Skeletal muscle satellite cell (primary cell): ENCODE measurements at regions not wholly inside any gene's neighbourhood (a gene's known extent, or its start where the extent isn't known, plus 50 kb on each side); places are given as distances from the start of the nearest gene placed in this dataset.
A peak's percentile ranks its signal among the peaks of the same experiment; 100 is the strongest.

Experiments
- H3K27me3 ChIP-seq: 2 replicates; pipeline ENCODE4 v1.7.0; 2013; ENCODE audit warnings: low read length; ENCODE audit not compliant: control insufficient read depth, insufficient read depth
- H3K36me3 ChIP-seq: 2 replicates; pipeline ENCODE4 v1.7.0; 2013; ENCODE audit warnings: mild to moderate bottlenecking, control low read depth, low read length; ENCODE audit not compliant: insufficient read depth
- H3K4me1 ChIP-seq: 2 replicates; pipeline ENCODE4 v1.7.0; 2013; ENCODE audit warnings: low read length; ENCODE audit not compliant: control insufficient read depth, insufficient read depth
- H3K4me2 ChIP-seq: 2 replicates; pipeline ENCODE4 v1.7.0; 2013; ENCODE audit warnings: mild to moderate bottlenecking, low read length
- H3K4me3 ChIP-seq: 2 replicates; pipeline ENCODE4 v1.7.0; 2013; ENCODE audit warnings: low read length
- H3K9ac ChIP-seq: 2 replicates; pipeline ENCODE4 v1.7.0; 2013; ENCODE audit warnings: mild to moderate bottlenecking, low read depth, low read length, moderate library complexity
- H3K9me3 ChIP-seq: replicated peaks from 2 replicates; pipeline ENCODE4 v1.7.0; 2013; ENCODE audit warnings: mild to moderate bottlenecking, control low read depth, low read length

- H3K9ac ChIP-seq = no peak overlapping the region
- no peak overlapping the region for H3K4me3 ChIP-seq
These were observed 92.8 kb upstream of the DRD2 start for GRCh38 chr11:113567867-113568544.

GRCh38 chr11:113567097-113567496, 91.9 kb upstream of the DRD2 start:
- no peak overlapping the region for H3K4me2 ChIP-seq
- no peaks in the 10 kb centered on the region for H3K36me3 ChIP-seq
- peaks cover 32% of the 10 kb centered on the region for H3K27me3 ChIP-seq
- H3K4me1 ChIP-seq = no peaks in the 10 kb centered on the region
- no peak overlapping the region for H3K4me3 ChIP-seq
- H3K9me3 ChIP-seq = no peaks in the 10 kb centered on the region
- H3K9ac ChIP-seq = no peak overlapping the region

More at GRCh38 chr11:113567867-113568544, 92.8 kb upstream of the DRD2 start:
- peaks cover 32% of the 10 kb centered on the region for H3K27me3 ChIP-seq
- no peaks in the 10 kb centered on the region for H3K4me1 ChIP-seq
- H3K9me3 ChIP-seq = no peaks in the 10 kb centered on the region
- no peak overlapping the region for H3K4me2 ChIP-seq
- no peaks in the 10 kb centered on the region for H3K36me3 ChIP-seq

GRCh38 chr11:113564527-113565130, 89.4 kb upstream of the DRD2 start:
- Histone ChIP-seq H3K9me3 (no peaks in the 10 kb centered on the region), H3K27me3 (peaks cover 32% of the 10 kb centered on the region), H3K9ac (no peak overlapping the region), H3K4me3 (no peak overlapping the region), H3K4me1 (no peaks in the 10 kb centered on the region), H3K36me3 (no peaks in the 10 kb centered on the region), H3K4me2 (no peak overlapping the region)

- Histone ChIP-seq H3K9ac (no peak overlapping the region), H3K4me1 (no peaks in the 10 kb centered on the region), H3K9me3 (no peaks in the 10 kb centered on the region), H3K4me3 (no peak overlapping the region), H3K4me2 (no peak overlapping the region), H3K27me3 (peaks cover 32% of the 10 kb centered on the region), H3K36me3 (no peaks in the 10 kb centered on the region)
These were observed 88.7 kb upstream of the DRD2 start for GRCh38 chr11:113563766-113564526.

- peaks cover 32% of the 10 kb centered on the region for H3K27me3 ChIP-seq
- no peaks in the 10 kb centered on the region for H3K36me3 ChIP-seq
- H3K9me3 ChIP-seq = no peaks in the 10 kb centered on the region
- no peak overlapping the region for H3K9ac ChIP-seq
- H3K4me2 ChIP-seq = no peak overlapping the region
- no peaks in the 10 kb centered on the region for H3K4me1 ChIP-seq
- H3K4me3 ChIP-seq = no peak overlapping the region
These were observed 87.8 kb upstream of the DRD2 start for GRCh38 chr11:113562981-113563461.

GRCh38 chr11:113562576-113562975, 87.4 kb upstream of the DRD2 start:
- Histone ChIP-seq H3K9me3 (no peaks in the 10 kb centered on the region), H3K36me3 (no peaks in the 10 kb centered on the region), H3K4me2 (no peak overlapping the region), H3K4me3 (no peak overlapping the region), H3K27me3 (peaks cover 32% of the 10 kb centered on the region), H3K4me1 (no peaks in the 10 kb centered on the region), H3K9ac (no peak overlapping the region)

GRCh38 chr11:113557926-113558325, 82.7 kb upstream of the DRD2 start:
- no peak overlapping the region for H3K4me2 ChIP-seq
- H3K4me1 ChIP-seq = peaks cover 16% of the 10 kb centered on the region
- no peaks in the 10 kb centered on the region for H3K9me3 ChIP-seq
- H3K36me3 ChIP-seq = no peaks in the 10 kb centered on the region
- H3K9ac ChIP-seq = no peak overlapping the region
- H3K4me3 ChIP-seq = no peak overlapping the region
- H3K27me3 ChIP-seq = no peaks in the 10 kb centered on the region

- Histone ChIP-seq H3K4me1 (peaks cover 22% of the 10 kb centered on the region), H3K36me3 (no peaks in the 10 kb centered on the region), H3K4me2 (no peak overlapping the region), H3K27me3 (no peaks in the 10 kb centered on the region), H3K4me3 (no peak overlapping the region), H3K9ac (no peak overlapping the region), H3K9me3 (no peaks in the 10 kb centered on the region)
These were observed 80.8 kb upstream of the DRD2 start for GRCh38 chr11:113556036-113556435.

GRCh38 chr11:113555071-113555619, 79.9 kb upstream of the DRD2 start:
- Histone ChIP-seq H3K27me3 (no peaks in the 10 kb centered on the region), H3K9ac (no peak overlapping the region), H3K36me3 (no peaks in the 10 kb centered on the region), H3K4me1 (peaks cover 24% of the 10 kb centered on the region), H3K4me2 (no peak overlapping the region), H3K4me3 (no peak overlapping the region), H3K9me3 (no peaks in the 10 kb centered on the region)

GRCh38 chr11:113554526-113554925, 79.3 kb upstream of the DRD2 start:
- H3K4me3 ChIP-seq = no peak overlapping the region

GRCh38 chr11:113553915-113554314, 78.7 kb upstream of the DRD2 start:
- no peak overlapping the region for H3K4me3 ChIP-seq
- peaks cover 31% of the 10 kb centered on the region for H3K4me1 ChIP-seq
- H3K9me3 ChIP-seq = no peaks in the 10 kb centered on the region
- H3K9ac ChIP-seq = peak overlapping the region; percentile 33
- no peaks in the 10 kb centered on the region for H3K27me3 ChIP-seq
- no peaks in the 10 kb centered on the region for H3K36me3 ChIP-seq
- H3K4me2 ChIP-seq = no peak overlapping the region

More at GRCh38 chr11:113554526-113554925, 79.3 kb upstream of the DRD2 start:
- Histone ChIP-seq H3K4me2 (no peak overlapping the region), H3K36me3 (no peaks in the 10 kb centered on the region), H3K9ac (no peak overlapping the region), H3K4me1 (peaks cover 30% of the 10 kb centered on the region), H3K9me3 (no peaks in the 10 kb centered on the region), H3K27me3 (no peaks in the 10 kb centered on the region)
